H1 (cell line): ENCODE measurements at regions not wholly inside any gene's neighbourhood (a gene's known extent, or its start where the extent isn't known, plus 50 kb on each side); places are given as distances from the start of the nearest gene placed in this dataset.

Experiments
- CTCF ChIA-PET: fragments of 300-600 bp; sonication (Branson Sonifier 250); formaldehyde crosslinking; loops from one replicate; lab custom pipeline; 2021; ENCODE audit not compliant: partially characterized antibody; lab: Charles Lee
- POLR2A ChIA-PET: fragments of 300-600 bp; sonication (Branson Sonifier 250); formaldehyde crosslinking; loops from one replicate; lab custom pipeline; 2021; ENCODE audit warnings: inconsistent platforms; ENCODE audit not compliant: partially characterized antibody; lab: Charles Lee
- DNase-seq, 2 experiments: peaks; one replicate each; pipeline versions ENCODE4 v3.0.0 to v3.0.0-alpha.2; 2010 to 2022; ENCODE audit warnings: low spot score in 2 of 2, low read depth in 1 of 2, mixed read lengths in 1 of 2
- FAIRE-seq: peaks from 2 replicates; lab custom pipeline; 2011; peaks lifted over from hg19 to GRCh38; lab: Jason Lieb, UNC
- H2AFZ ChIP-seq: 2 replicates; pipeline ENCODE4 v1.8.1; 2012; ENCODE audit warnings: low read length, inconsistent platforms
- H2AK5ac ChIP-seq: 2 replicates; pipeline ENCODE4 v1.6.1; 2013; ENCODE audit warnings: low read depth, low read length
- H2BK120ac ChIP-seq: replicated peaks from 2 replicates; pipeline ENCODE3; 2013; ENCODE audit warnings: low read depth, low read length, inconsistent platforms
- H2BK12ac ChIP-seq: 2 replicates; pipeline ENCODE4 v1.6.1; 2013; ENCODE audit warnings: low read depth, low read length
- H2BK15ac ChIP-seq: 2 replicates; pipeline ENCODE4 v1.6.1; 2013; ENCODE audit warnings: low read length
- H2BK20ac ChIP-seq: 2 replicates; pipeline ENCODE4 v1.6.1; 2013; ENCODE audit warnings: low read length
- H2BK5ac ChIP-seq: 2 replicates; pipeline ENCODE4 v1.6.1; 2013; ENCODE audit warnings: low read depth, low read length
- H3K14ac ChIP-seq: 2 replicates; pipeline ENCODE4 v1.6.1; 2013; ENCODE audit warnings: inconsistent platforms; ENCODE audit not compliant: insufficient read length
- H3K18ac ChIP-seq: 2 replicates; pipeline ENCODE4 v1.6.1; 2013; ENCODE audit warnings: low read length; ENCODE audit errors: extremely low read depth
- H3K23ac ChIP-seq: 2 replicates; pipeline ENCODE4 v1.6.1; 2013; ENCODE audit warnings: inconsistent platforms; ENCODE audit not compliant: insufficient read length
- H3K23me2 ChIP-seq: 2 replicates; pipeline ENCODE4 v1.6.1; 2013; ENCODE audit warnings: low read depth, low read length
- H3K27ac ChIP-seq: 2 replicates; pipeline ENCODE4 v1.6.1; 2011; ENCODE audit warnings: low read depth, low read length, inconsistent platforms
- H3K27me3 ChIP-seq, 4 experiments: replicated peaks in 1 of 4; 1 replicate in 1 of 4; 2 replicates in 3 of 4; pipeline versions ENCODE4 v1.6.1 to v1.8.1; 2011 to 2013; ENCODE audit warnings: low read length in 3 of 4, mild to moderate bottlenecking in 3 of 4, inconsistent platforms in 2 of 4, mixed read lengths in 2 of 4, moderate library complexity in 1 of 4; ENCODE audit not compliant: control insufficient read depth in 3 of 4, insufficient read depth in 3 of 4; ENCODE audit errors: extremely low read depth in 1 of 4
- H3K36me3 ChIP-seq, 4 experiments: 2 replicates each; pipeline versions ENCODE4 v1.6.1 to v1.8.1; 2011 to 2013; ENCODE audit warnings: mild to moderate bottlenecking in 4 of 4, low read length in 3 of 4, moderate library complexity in 2 of 4, control low read depth in 1 of 4, inconsistent platforms in 1 of 4; ENCODE audit not compliant: insufficient read depth in 4 of 4, control insufficient read depth in 2 of 4
- H3K4ac ChIP-seq: replicated peaks from 2 replicates; pipeline ENCODE3; 2013; ENCODE audit warnings: low read length, low read depth, mixed read lengths, inconsistent platforms; ENCODE audit not compliant: insufficient read length
- H3K4me1 ChIP-seq, 4 experiments: replicated peaks in 1 of 4; 1 replicate in 1 of 4; 2 replicates in 3 of 4; pipeline versions ENCODE4 v1.6.1 to v1.8.1; 2011 to 2013; ENCODE audit warnings: low read length in 3 of 4, inconsistent platforms in 2 of 4, mixed read lengths in 1 of 4; ENCODE audit not compliant: insufficient read depth in 4 of 4, control insufficient read depth in 3 of 4
- H3K4me2 ChIP-seq, 2 experiments: 2 replicates each; pipeline versions ENCODE4 v1.6.1 to v1.8.1; 2011 to 2013; ENCODE audit warnings: low read depth in 2 of 2, low read length in 2 of 2, control low read depth in 1 of 2, inconsistent platforms in 1 of 2, mild to moderate bottlenecking in 1 of 2; ENCODE audit not compliant: insufficient read depth in 1 of 2
- H3K4me3 ChIP-seq, 4 experiments: fragments of 200-600, 300-600 bp in 1 of 4; sonication (generic), shearing (Covaris generic), sonication (Bioruptor Twin) in 1 of 4; 2 replicates each; pipeline versions ENCODE4 v1.5.1 to v1.8.1; 2011 to 2016; ENCODE audit warnings: low read length in 4 of 4, low read depth in 3 of 4, control low read depth in 2 of 4, inconsistent platforms in 2 of 4, mild to moderate bottlenecking in 2 of 4, mixed read lengths in 1 of 4, moderate library complexity in 1 of 4; ENCODE audit not compliant: insufficient read depth in 2 of 4; ENCODE audit errors: extremely low read depth in 1 of 4
- H3K56ac ChIP-seq: replicated peaks from 2 replicates; pipeline ENCODE3; 2013; ENCODE audit warnings: low read depth, mild to moderate bottlenecking, mixed read lengths, low read length, inconsistent platforms; ENCODE audit not compliant: insufficient read length
- H3K79me1 ChIP-seq: 2 replicates; pipeline ENCODE4 v1.6.1; 2013; ENCODE audit warnings: low read depth, low read length, control low read depth
- H3K79me2 ChIP-seq, 2 experiments: 2 replicates each; pipeline versions ENCODE4 v1.6.1 to v1.8.1; 2012 to 2013; ENCODE audit warnings: low read length in 2 of 2, mild to moderate bottlenecking in 2 of 2, inconsistent platforms in 1 of 2; ENCODE audit not compliant: insufficient read depth in 2 of 2, control insufficient read depth in 1 of 2
- H3K9ac ChIP-seq, 4 experiments: replicated peaks in 1 of 4; 1 replicate in 1 of 4; 2 replicates in 3 of 4; pipeline versions ENCODE4 v1.6.1 to v1.8.1; 2011 to 2013; ENCODE audit warnings: low read depth in 3 of 4, low read length in 3 of 4, control low read depth in 2 of 4, mild to moderate bottlenecking in 2 of 4, moderate library complexity in 2 of 4, inconsistent platforms in 1 of 4; ENCODE audit errors: extremely low read depth in 1 of 4
- H3K9me3 ChIP-seq, 2 experiments: 2 replicates each; pipeline versions ENCODE4 v1.6.1 to v1.8.1; 2012 to 2013; ENCODE audit warnings: mild to moderate bottlenecking in 2 of 2, moderate library complexity in 2 of 2, control low read depth in 1 of 2, inconsistent platforms in 1 of 2, low read depth in 1 of 2, low read length in 1 of 2, mixed read lengths in 1 of 2; ENCODE audit not compliant: insufficient read depth in 2 of 2
- H4K20me1 ChIP-seq, 2 experiments: replicated peaks in 1 of 2; 2 replicates each; pipeline versions ENCODE3 to v1.8.1; 2011 to 2013; ENCODE audit warnings: inconsistent platforms in 2 of 2, low read length in 2 of 2, mild to moderate bottlenecking in 1 of 2; ENCODE audit not compliant: insufficient read depth in 2 of 2, control insufficient read depth in 1 of 2
- H4K5ac ChIP-seq: 2 replicates; pipeline ENCODE4 v1.6.1; 2013; ENCODE audit warnings: low read length, low read depth, mixed read lengths, inconsistent platforms; ENCODE audit not compliant: insufficient read length
- H4K8ac ChIP-seq: 2 replicates; pipeline ENCODE4 v1.8.0; 2013; ENCODE audit warnings: mild to moderate bottlenecking, moderate library complexity, low read length, inconsistent platforms; ENCODE audit not compliant: insufficient read depth; ENCODE audit errors: extremely low read depth
- H4K91ac ChIP-seq: replicated peaks from 2 replicates; pipeline ENCODE3; 2013; ENCODE audit warnings: low read length, mixed read lengths, inconsistent platforms; ENCODE audit not compliant: insufficient read length
- ATF3 ChIP-seq: IDR thresholded peaks from 2 replicates; pipeline ENCODE4 v1.6.1; 2011; ENCODE audit warnings: low read depth, mild to moderate bottlenecking, low read length; ENCODE audit not compliant: insufficient read depth
- BCL11A ChIP-seq, 2 experiments: IDR thresholded peaks; one replicate each; pipeline ENCODE4 v1.6.1; 2011; ENCODE audit warnings: low read depth in 2 of 2, low read length in 2 of 2, mild to moderate bottlenecking in 2 of 2
- CHD2 ChIP-seq: IDR thresholded peaks from 2 replicates; pipeline ENCODE4 v1.6.1; 2012; ENCODE audit warnings: low read length, improper control_type of control experiment
- EGR1 ChIP-seq: IDR thresholded peaks from 2 replicates; pipeline ENCODE4 v1.6.1; 2011; ENCODE audit warnings: low read depth, low read length, borderline replicate concordance
- HDAC2 ChIP-seq, 2 experiments: fragments of 300-600 bp in 1 of 2; sonication (generic) in 1 of 2; IDR thresholded peaks; 2 replicates each; pipeline ENCODE4 v1.6.1; 2011 to 2012; ENCODE audit warnings: low read depth in 2 of 2, low read length in 2 of 2, mild to moderate bottlenecking in 2 of 2, moderate library complexity in 2 of 2, borderline replicate concordance in 1 of 2, inconsistent platforms in 1 of 2
- HDAC6 ChIP-seq: IDR thresholded peaks from one replicate; pipeline ENCODE4 v1.7.1; 2012; ENCODE audit warnings: low read depth, mild to moderate bottlenecking, inconsistent platforms, low read length, moderate library complexity
- KDM1A ChIP-seq: fragments of 200-600, 300-600 bp; sonication (generic); IDR thresholded peaks from 2 replicates; pipeline ENCODE4 v1.7.1; 2016; ENCODE audit warnings: mild to moderate bottlenecking, low read length, borderline replicate concordance
- MAX ChIP-seq: IDR thresholded peaks from 2 replicates; pipeline ENCODE4 v1.6.1; 2012; ENCODE audit warnings: inconsistent platforms
- NRF1 ChIP-seq: IDR thresholded peaks from 2 replicates; pipeline ENCODE4 v1.6.1; 2011; ENCODE audit warnings: mild to moderate bottlenecking, low read depth, low read length, improper control_type of control experiment
- POLR2AphosphoS5 ChIP-seq: IDR thresholded peaks from 2 replicates; pipeline ENCODE4 v1.6.1; 2011; ENCODE audit warnings: low read depth, low read length
- SP2 ChIP-seq: IDR thresholded peaks from 2 replicates; pipeline ENCODE4 v1.6.1; 2012; ENCODE audit warnings: mild to moderate bottlenecking, low read length, inconsistent platforms
- SUZ12 ChIP-seq: fragments of 200-600 bp; sonication (generic); IDR thresholded peaks from 2 replicates; pipeline ENCODE4 v1.6.1; 2012; ENCODE audit warnings: mild to moderate bottlenecking, inconsistent platforms, low read length, moderate library complexity, mixed read lengths
- USF2 ChIP-seq: IDR thresholded peaks from 2 replicates; pipeline ENCODE4 v1.6.1; 2011; ENCODE audit warnings: low read length, improper control_type of control experiment
- WGBS, 2 experiments: shearing (Covaris generic) in 1 of 2; methylation state at CpG; one replicate each; pipeline versions ENCODE4 v1.1.6 to v1.1.7; 2013 to 2015; ENCODE audit warnings: low lambda C conversion rate in 2 of 2, mixed read lengths in 2 of 2, inconsistent platforms in 1 of 2, low coverage in 1 of 2, missing lambda C conversion rate in 1 of 2; ENCODE audit not compliant: insufficient replicate concordance in 2 of 2, insufficient coverage in 1 of 2, insufficient read length in 1 of 2; ENCODE audit errors: extremely low coverage in 1 of 2, missing lambda C conversion rate in 1 of 2; 5-methylcytosine and 5-hydroxymethylcytosine counted together

GRCh38 chr3:173289072-173289471 lies 108.5 kb upstream of the NLGN1 start:
- no peak overlapping the region for H2BK20ac ChIP-seq
- H2BK12ac ChIP-seq = no peak overlapping the region
- no peak overlapping the region for H4K5ac ChIP-seq
- no peaks in the 10 kb centered on the region for H3K79me1 ChIP-seq
- H3K9ac ChIP-seq = no peak overlapping the region
- H3K4me3 ChIP-seq = no peak overlapping the region
- no peak overlapping the region for H3K56ac ChIP-seq
- no peaks in the 10 kb centered on the region for H3K9me3 ChIP-seq
- H2BK5ac ChIP-seq = no peak overlapping the region
- DNase-seq (no peak), FAIRE-seq (no peak)
- no peak overlapping the region for H4K8ac ChIP-seq
- no peak overlapping the region for H2AFZ ChIP-seq
- no peaks in the 10 kb centered on the region for H3K4me1 ChIP-seq
- no peak overlapping the region for H3K23ac ChIP-seq
- H2AK5ac ChIP-seq = no peak overlapping the region
- H3K27me3 ChIP-seq = no peaks in the 10 kb centered on the region
- no peak overlapping the region for H3K18ac ChIP-seq
- no peak overlapping the region for H3K4me2 ChIP-seq
- H4K91ac ChIP-seq = no peak overlapping the region
- WGBS, 2 experiments = 67% methylated on average over 1 of the region's 1 CpG; no CpG with 5 or more reads in 1 of the 2 experiments
- no peak overlapping the region for H2BK120ac ChIP-seq
- H3K14ac ChIP-seq = no peak overlapping the region
- H2BK15ac ChIP-seq = 0 out of 2 replicates have a peak overlapping the region, but pooled peaks have one; percentile 84
- H3K36me3 ChIP-seq = no peaks in the 10 kb centered on the region; a peak in 1 of 8 replicates
- H3K79me2 ChIP-seq = no peaks in the 10 kb centered on the region
- H3K27ac ChIP-seq = no peak overlapping the region
- no peak overlapping the region for H3K4ac ChIP-seq
- no peaks in the 10 kb centered on the region for H4K20me1 ChIP-seq
- POLR2A ChIA-PET = no interaction called here
- CTCF ChIA-PET = interaction anchor here (0.7 kb wide), 1 partner anchor 10 kb away, joined by 3 read pairs; no protein-coding TSS in a partner anchor
- peaks cover 2% of the 10 kb centered on the region; the same call in 1 of the 2 replicates for H3K23me2 ChIP-seq
- no peak for TF ChIP-seq KDM1A
- no peak for TF ChIP-seq CHD2
- TF ChIP-seq SUZ12 = no peak
- no peak for TF ChIP-seq ATF3
- no peak for TF ChIP-seq BCL11A (IDR thresholded peaks at IDR 0.05; ENCODE audit: low read depth in 2 of 2, low read length in 2 of 2)
- no peak for TF ChIP-seq SP2
- no peak for TF ChIP-seq HDAC6
- TF ChIP-seq POLR2AphosphoS5 = no peak
- TF ChIP-seq USF2 = no peak
- no peak for TF ChIP-seq EGR1
- no peak for TF ChIP-seq NRF1
- no peak for TF ChIP-seq MAX
- no peak for TF ChIP-seq HDAC2 (IDR thresholded peaks at IDR 0.05; ENCODE audit: borderline replicate concordance in 1 of 2, low read depth in 2 of 2, low read length in 2 of 2)
